MCF 10A (cell line): ENCODE measurements at regions not wholly inside any gene's neighbourhood (a gene's known extent, or its start where the extent isn't known, plus 50 kb on each side); places are given as distances from the start of the nearest gene placed in this dataset.

Experiments
- BruUV-seq: library from RNA; stranded (reverse); fragments of 400-500 nt; replicated peaks from 2 replicates; lab custom pipeline; 2021; lab: Mats Ljungman, UMichigan
- CTCF ChIA-PET: fragments of 300-600 bp; sonication (Branson Sonifier 250); formaldehyde crosslinking; extraction: SDS; loops from one replicate; lab custom pipeline; 2021; ENCODE audit warnings: antibody characterized with exemption, inconsistent platforms; lab: Yijun Ruan, JAX
- POLR2A ChIA-PET: fragments of 300-600, 350-650 bp; sonication (Branson Sonifier 250); formaldehyde crosslinking; extraction: SDS; loops from one replicate; lab custom pipeline; 2020; ENCODE audit warnings: antibody characterized with exemption, inconsistent platforms; lab: Yijun Ruan, JAX
- DNase-seq: peaks from one replicate; pipeline ENCODE4 v3.0.0-alpha.2; 2018; ENCODE audit not compliant: unreplicated experiment
- H3K27ac Mint-ChIP-seq: one replicate; pipeline ENCODE4 v1.8.0; 2022; ENCODE audit warnings: mild to moderate bottlenecking, low read depth, mixed read lengths; ENCODE audit not compliant: unreplicated experiment
- H3K27me3 Mint-ChIP-seq: one replicate; pipeline ENCODE4 v1.8.0; 2022; ENCODE audit warnings: mixed read lengths; ENCODE audit not compliant: insufficient read depth, unreplicated experiment
- H3K36me3 Mint-ChIP-seq: one replicate; pipeline ENCODE4 v1.8.0; 2022; ENCODE audit warnings: mild to moderate bottlenecking, moderate library complexity, mixed read lengths; ENCODE audit not compliant: insufficient read depth, unreplicated experiment
- H3K4me1 Mint-ChIP-seq: one replicate; pipeline ENCODE4 v1.8.0; 2022; ENCODE audit warnings: mixed read lengths; ENCODE audit not compliant: insufficient read depth, unreplicated experiment
- H3K4me3 Mint-ChIP-seq: one replicate; pipeline ENCODE4 v1.8.0; 2022; ENCODE audit warnings: mild to moderate bottlenecking, moderate library complexity, mixed read lengths; ENCODE audit not compliant: unreplicated experiment
- H3K9me3 Mint-ChIP-seq: one replicate; pipeline ENCODE4 v1.8.0; 2022; ENCODE audit warnings: mixed read lengths; ENCODE audit not compliant: unreplicated experiment
- CTCF ChIP-seq: fragments of 200-600 bp; IDR thresholded peaks from one replicate; pipeline ENCODE4 v1.8.0; 2022; ENCODE audit warnings: antibody characterized with exemption, mild to moderate bottlenecking; ENCODE audit not compliant: unreplicated experiment
- intact Hi-C: fragments of 100-400 bp; cut with micrococcal nuclease; formaldehyde crosslinking; loops from 2 replicates; pipeline ENCODE4 v1.14.1; 2022

GRCh38 chr13:85512421-85512820, 286.8 kb downstream of the SLITRK6 start:
- H3K36me3 Mint-ChIP-seq: no peaks in the 10 kb centered on the region
- CTCF ChIA-PET: interaction anchor here (0.6 kb wide), 2 partner anchors 20 to 29 kb away, joined by 3 to 4 read pairs; no protein-coding TSS in a partner anchor
- POLR2A ChIA-PET: interaction anchor here (0.7 kb wide), 1 partner anchor 428 kb away, joined by 3 read pairs; no protein-coding TSS in a partner anchor
- no TSS peak for BruUV-seq
- peaks cover 23% of the 10 kb centered on the region for H3K4me1 Mint-ChIP-seq
- no peak for DNase-seq
- no peaks in the 10 kb centered on the region for H3K9me3 Mint-ChIP-seq
- H3K4me3 Mint-ChIP-seq: no peak overlapping the region
- no peak for TF ChIP-seq CTCF
- H3K27ac Mint-ChIP-seq: no peak overlapping the region
- intact Hi-C loops: no loop called here
- H3K27me3 Mint-ChIP-seq: no peaks in the 10 kb centered on the region

GRCh38 chr13:85509512-85509911, 289.7 kb downstream of the SLITRK6 start:
- ChIA-PET POLR2A (interaction anchor here (0.5 to 2.2 kb wide), 8 partner anchors 11 to 294 kb away, joined by 3 to 15 read pairs (median 4); partner anchors contain the start of gene SLITRK6), CTCF (interaction anchor here (0.7 to 2.0 kb wide), 5 partner anchors 11 to 297 kb away, joined by 3 to 6 read pairs (median 3); partner anchors contain the start of gene SLITRK6)
- H3K9me3 Mint-ChIP-seq: no peaks in the 10 kb centered on the region
- no peaks in the 10 kb centered on the region for H3K27me3 Mint-ChIP-seq
- peaks cover 23% of the 10 kb centered on the region for H3K4me1 Mint-ChIP-seq
- TF ChIP-seq CTCF: no peak
- DNase-seq: peak; percentile 67
- H3K36me3 Mint-ChIP-seq: no peaks in the 10 kb centered on the region
- intact Hi-C loops: loop anchor here (10.0 kb wide), 1 partner anchor 285 kb away; the partner anchor contains the start of gene SLITRK6
- H3K4me3 Mint-ChIP-seq: peak overlapping the region; percentile 14
- peak overlapping the region; percentile 77 for H3K27ac Mint-ChIP-seq
- BruUV-seq: no TSS peak

- ChIA-PET POLR2A (interaction anchor here (0.6 to 2.2 kb wide), 4 partner anchors 12 to 563 kb away, joined by 3 to 15 read pairs (median 4); no protein-coding TSS in a partner anchor), CTCF (interaction anchor here (0.7 to 2.0 kb wide), 6 partner anchors 11 to 298 kb away, joined by 3 to 6 read pairs (median 4); partner anchors contain the start of gene SLITRK6)
- Mint-ChIP-seq H3K27ac (peak overlapping the region; percentile 77), H3K27me3 (no peaks in the 10 kb centered on the region), H3K4me1 (peaks cover 26% of the 10 kb centered on the region), H3K9me3 (no peaks in the 10 kb centered on the region), H3K36me3 (no peaks in the 10 kb centered on the region), H3K4me3 (no peak overlapping the region)
- DNase-seq: peak; percentile 56
- TF ChIP-seq CTCF: no peak
- no TSS peak for BruUV-seq
- intact Hi-C loops: loop anchor here (10.0 kb wide), 1 partner anchor 286 kb away; the partner anchor contains the start of gene SLITRK6
Observed at GRCh38 chr13:85508683-85509329, 290.4 kb downstream of the SLITRK6 start.

GRCh38 chr13:85503797-85504196, 295.4 kb downstream of the SLITRK6 start:
- no peaks in the 10 kb centered on the region for H3K9me3 Mint-ChIP-seq
- POLR2A ChIA-PET: no interaction called here
- no peaks in the 10 kb centered on the region for H3K27me3 Mint-ChIP-seq
- no peak overlapping the region for H3K4me3 Mint-ChIP-seq
- CTCF ChIA-PET: no interaction called here
- DNase-seq: peak; percentile 33
- intact Hi-C loops: loop anchor here (10.0 kb wide), 1 partner anchor 291 kb away; the partner anchor contains the start of gene SLITRK6
- peak overlapping the region; percentile 32 for H3K27ac Mint-ChIP-seq
- no TSS peak for BruUV-seq
- TF ChIP-seq CTCF: no peak
- H3K4me1 Mint-ChIP-seq: peaks cover 23% of the 10 kb centered on the region
- H3K36me3 Mint-ChIP-seq: no peaks in the 10 kb centered on the region
